ENCODE measurements at regions not wholly inside any gene's neighbourhood (a gene's known extent, or its start where the extent isn't known, plus 50 kb on each side); places are given as distances from the start of the nearest gene placed in this dataset.

DNA sequence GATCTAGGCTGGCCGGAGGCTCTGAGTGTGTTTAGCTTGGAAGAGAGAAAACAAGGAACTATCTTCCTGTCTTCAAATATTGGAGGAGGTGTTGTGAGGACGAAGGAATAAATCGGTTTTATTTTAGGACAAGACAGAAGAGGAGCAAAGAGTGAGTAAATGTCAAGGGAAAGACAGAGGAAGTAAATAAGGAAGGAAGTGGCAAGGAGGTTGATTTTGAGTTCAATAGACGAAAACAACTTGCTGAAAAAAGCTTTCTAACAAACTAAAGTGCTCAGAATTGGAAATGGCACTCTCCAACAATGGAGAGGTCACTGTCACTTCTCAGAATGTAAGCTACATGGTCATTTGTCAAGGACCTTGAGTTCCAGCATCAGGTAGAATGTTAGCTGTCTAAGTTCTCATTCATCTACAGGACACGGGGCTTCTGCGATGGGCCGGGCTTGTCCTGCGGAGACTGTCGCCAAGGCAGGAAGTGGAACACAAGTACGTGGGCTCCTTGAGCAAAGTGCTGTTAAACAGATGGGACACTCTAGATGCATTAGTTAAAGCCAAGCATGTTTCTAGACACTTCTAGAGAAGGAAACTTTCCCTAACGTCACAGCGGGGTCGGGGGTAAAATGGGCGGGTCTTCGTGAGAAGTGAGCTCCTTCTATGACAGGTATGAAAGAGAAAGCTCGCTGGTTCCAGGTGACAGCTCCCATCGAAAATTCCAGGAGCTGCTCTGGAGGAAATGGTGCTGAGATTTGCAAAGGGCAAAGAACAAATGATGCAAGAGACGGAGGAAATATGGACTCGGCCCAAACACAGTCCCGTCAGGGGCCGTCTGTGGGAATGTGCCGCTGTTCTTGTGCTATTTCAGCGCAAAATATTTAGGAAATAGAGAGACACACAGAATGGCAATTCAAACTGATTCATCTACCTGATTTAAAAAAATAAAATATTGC lies 103.9 kb upstream of the UBL3 start:
- Histone ChIP-seq H3K4me2 (peak overlapping the region; percentile 60 to 86 (median 78)), H3K9ac (peak overlapping the region in 5 of 11 experiments; percentile 15 to 45 (median 30); a peak in 6 of 22 replicates), H4K20me1 (no peaks in the 10 kb centered on the region), H3K27ac (peak overlapping the region in 8 of 11 experiments; percentile 6 to 67 (median 42); a peak in 15 of 22 replicates), H3K27me3 (no peaks in the 10 kb centered on the region), H3K9me3 (replicated peaks in 1 of 11) (peaks cover 0 to 13% (median 4%) of the 10 kb centered on the region in 11 experiments; a peak in 8 of 22 replicates), H3K36me3 (no peaks in the 10 kb centered on the region), H3K4me1 (peaks cover 27 to 85% (median 74%) of the 10 kb centered on the region in 10 experiments), H3K4me3 (peak overlapping the region in 8 of 10 experiments; percentile 1 to 42 (median 24); a peak in 9 of 20 replicates)
- TF ChIP-seq Cebpa-rat (IDR thresholded peaks at IDR 0.05), result no peak

DNA sequence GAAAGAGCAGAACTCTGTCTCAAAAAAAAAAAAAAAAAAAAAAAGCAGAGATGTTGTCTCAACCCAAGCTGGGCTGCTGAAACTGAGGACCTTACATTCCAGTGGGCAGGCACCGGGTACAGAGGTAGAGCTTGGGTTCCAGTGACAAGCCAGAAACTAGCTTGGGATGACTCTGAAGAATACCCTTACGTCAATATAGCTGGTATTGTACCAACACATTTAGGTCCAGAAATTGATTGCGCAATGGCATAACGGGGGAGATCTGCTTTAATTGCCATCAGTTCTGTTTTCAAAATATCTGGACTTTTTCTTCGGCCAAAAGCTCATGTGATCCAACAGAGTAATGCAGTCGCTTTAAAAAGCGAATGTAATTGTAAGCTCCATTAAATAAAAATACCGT lies 103.1 kb upstream of the UBL3 start:
- peak; percentile 55 to 99 (median 94); a peak in 20 of 22 replicates for TF ChIP-seq Cebpa-rat (IDR thresholded peaks at IDR 0.05)
- H3K4me3 ChIP-seq, result peak overlapping the region in 8 of 10 experiments; percentile 1 to 42 (median 24); a peak in 7 of 20 replicates
- H3K27ac ChIP-seq, result peak overlapping the region in 7 of 11 experiments; percentile 13 to 67 (median 44); a peak in 11 of 22 replicates

DNA sequence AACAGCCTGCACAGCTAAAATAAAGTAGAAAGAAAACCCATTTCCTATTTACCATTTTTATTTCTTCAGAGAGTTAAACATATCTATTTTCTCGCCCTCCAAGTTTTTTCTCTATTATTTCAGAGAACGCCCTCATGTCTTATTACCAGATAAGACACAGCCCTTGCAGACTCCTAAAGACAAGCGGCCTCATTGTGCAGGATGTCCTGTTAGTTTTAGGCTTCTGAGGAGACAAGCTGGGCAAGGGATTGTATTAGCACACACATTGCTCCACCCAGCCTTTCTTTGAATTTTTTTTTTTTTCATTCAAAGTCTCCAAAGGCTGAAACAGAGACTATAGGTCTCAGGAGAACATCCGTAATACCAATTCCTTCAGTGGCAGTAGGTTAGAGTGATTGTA lies 101.8 kb upstream of the UBL3 start:
- Histone ChIP-seq H4K20me1 (no peaks in the 10 kb centered on the region), H3K4me3 (no peak overlapping the region), H3K4me2 (peak overlapping the region in 4 of 11 experiments; percentile 24 to 77 (median 53); a peak in 2 of 22 replicates), H3K27me3 (no peaks in the 10 kb centered on the region), H3K27ac (no peak overlapping the region), H3K9ac (no peak overlapping the region), H3K9me3 (replicated peaks in 1 of 11) (peaks cover 0 to 13% (median 4%) of the 10 kb centered on the region in 11 experiments; a peak in 8 of 22 replicates), H3K36me3 (no peaks in the 10 kb centered on the region), H3K4me1 (peaks cover 27 to 82% (median 65%) of the 10 kb centered on the region in 10 experiments)
- TF ChIP-seq Cebpa-rat (IDR thresholded peaks at IDR 0.05), result no peak

More for the DNA sequence above, 103.1 kb upstream of the UBL3 start:
- peaks cover 27 to 88% (median 74%) of the 10 kb centered on the region in 10 experiments for H3K4me1 ChIP-seq
- peaks cover 0 to 13% (median 4%) of the 10 kb centered on the region in 11 experiments; a peak in 8 of 22 replicates for H3K9me3 ChIP-seq (replicated peaks in 1 of 11)
- no peaks in the 10 kb centered on the region for H3K36me3 ChIP-seq
- H3K4me2 ChIP-seq, result peak overlapping the region; percentile 60 to 86 (median 78)
- no peaks in the 10 kb centered on the region for H3K27me3 ChIP-seq
- H4K20me1 ChIP-seq, result no peaks in the 10 kb centered on the region
- H3K9ac ChIP-seq, result peak overlapping the region in 2 of 11 experiments; percentile 15 to 45; a peak in 3 of 22 replicates

DNA sequence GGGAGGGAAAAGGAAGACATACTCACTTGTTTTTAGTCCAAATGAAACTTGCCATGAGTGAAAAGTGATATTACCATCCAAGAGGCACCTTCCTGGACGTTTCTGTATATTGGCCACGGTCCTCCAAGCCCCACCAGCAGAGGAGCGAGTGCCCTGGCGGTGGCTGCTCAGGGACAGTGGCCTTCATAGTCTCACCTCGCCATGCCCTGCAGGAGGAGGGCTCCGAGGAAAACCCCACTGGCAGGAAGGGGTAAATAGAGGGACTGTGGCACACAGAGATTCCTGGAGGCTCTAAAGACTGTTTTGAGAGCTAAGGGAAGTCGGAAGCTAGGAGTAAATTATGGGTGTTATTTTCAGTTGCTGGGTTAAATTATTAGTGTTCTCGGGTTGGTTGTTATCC lies 98.4 kb upstream of the UBL3 start:
- peak overlapping the region in 5 of 11 experiments; percentile 12 to 64 (median 51); a peak in 6 of 22 replicates for H3K4me2 ChIP-seq

DNA sequence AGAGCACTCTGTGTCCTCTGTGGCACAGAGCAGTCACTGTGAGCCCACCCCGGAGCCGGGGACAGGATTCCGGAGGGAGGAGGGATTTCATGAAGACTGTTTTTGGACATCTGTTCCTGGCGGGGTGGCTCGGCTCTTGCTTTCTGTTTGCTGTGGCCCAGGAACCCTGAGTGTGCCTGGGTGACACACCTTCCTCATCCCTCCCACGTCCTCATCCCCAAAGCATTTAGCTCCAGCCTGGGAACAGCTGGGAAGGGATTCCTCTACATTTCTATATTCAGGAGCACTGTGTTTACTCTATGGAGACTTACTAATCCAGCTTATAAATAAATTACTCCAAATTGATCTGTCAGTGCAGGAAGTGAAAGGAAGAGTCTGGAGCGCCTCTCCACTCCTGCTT lies 97.8 kb upstream of the UBL3 start:
- Histone ChIP-seq H3K9me3 (replicated peaks in 1 of 11) (peaks cover 0 to 13% (median 4%) of the 10 kb centered on the region in 11 experiments; a peak in 8 of 22 replicates), H3K4me2 (no peak overlapping the region), H3K36me3 (no peaks in the 10 kb centered on the region), H3K27me3 (no peaks in the 10 kb centered on the region), H3K4me3 (no peak overlapping the region), H4K20me1 (no peaks in the 10 kb centered on the region), H3K9ac (no peak overlapping the region), H3K4me1 (peaks cover 4 to 42% (median 28%) of the 10 kb centered on the region in 10 experiments), H3K27ac (no peak overlapping the region)
- TF ChIP-seq Cebpa-rat (IDR thresholded peaks at IDR 0.05), result no peak

More for the DNA sequence above, 98.4 kb upstream of the UBL3 start:
- no peak for TF ChIP-seq Cebpa-rat (IDR thresholded peaks at IDR 0.05)
- no peak overlapping the region for H3K9ac ChIP-seq
- H4K20me1 ChIP-seq, result no peaks in the 10 kb centered on the region
- H3K36me3 ChIP-seq, result no peaks in the 10 kb centered on the region
- H3K9me3 ChIP-seq (replicated peaks in 1 of 11), result peaks cover 0 to 13% (median 4%) of the 10 kb centered on the region in 11 experiments; a peak in 8 of 22 replicates
- H3K27me3 ChIP-seq, result no peaks in the 10 kb centered on the region
- no peak overlapping the region for H3K4me3 ChIP-seq
- H3K27ac ChIP-seq, result no peak overlapping the region
- peaks cover 10 to 47% (median 34%) of the 10 kb centered on the region in 10 experiments for H3K4me1 ChIP-seq

DNA sequence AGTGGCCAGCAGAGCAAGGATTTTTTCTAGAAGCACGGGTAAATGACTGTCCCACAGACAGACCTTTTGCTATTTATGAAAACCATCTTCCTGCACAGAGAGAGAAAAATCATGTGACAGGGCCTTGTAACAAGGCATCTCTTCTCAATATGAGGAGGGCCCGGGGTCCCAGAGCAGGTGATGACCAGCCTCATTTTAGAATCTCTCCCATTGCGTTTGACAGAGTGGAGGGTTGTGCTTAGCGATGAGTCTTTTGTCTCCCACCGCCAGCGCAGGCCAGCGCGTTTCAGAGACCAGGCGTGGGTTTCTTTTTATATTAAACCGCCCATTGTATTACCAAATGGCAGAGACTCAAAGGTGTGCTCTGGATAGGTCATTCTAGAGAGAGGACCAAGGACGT lies 97.4 kb upstream of the UBL3 start:
- Histone ChIP-seq H3K4me2 (no peak overlapping the region), H4K20me1 (no peaks in the 10 kb centered on the region), H3K4me3 (no peak overlapping the region), H3K4me1 (peaks cover 0 to 38% (median 25%) of the 10 kb centered on the region in 10 experiments; a peak in 17 of 20 replicates), H3K9me3 (replicated peaks in 1 of 11) (peaks cover 0 to 13% (median 4%) of the 10 kb centered on the region in 11 experiments; a peak in 8 of 22 replicates), H3K27ac (no peak overlapping the region), H3K36me3 (no peaks in the 10 kb centered on the region), H3K27me3 (no peaks in the 10 kb centered on the region), H3K9ac (no peak overlapping the region)
- TF ChIP-seq Cebpa-rat (IDR thresholded peaks at IDR 0.05), result no peak

DNA sequence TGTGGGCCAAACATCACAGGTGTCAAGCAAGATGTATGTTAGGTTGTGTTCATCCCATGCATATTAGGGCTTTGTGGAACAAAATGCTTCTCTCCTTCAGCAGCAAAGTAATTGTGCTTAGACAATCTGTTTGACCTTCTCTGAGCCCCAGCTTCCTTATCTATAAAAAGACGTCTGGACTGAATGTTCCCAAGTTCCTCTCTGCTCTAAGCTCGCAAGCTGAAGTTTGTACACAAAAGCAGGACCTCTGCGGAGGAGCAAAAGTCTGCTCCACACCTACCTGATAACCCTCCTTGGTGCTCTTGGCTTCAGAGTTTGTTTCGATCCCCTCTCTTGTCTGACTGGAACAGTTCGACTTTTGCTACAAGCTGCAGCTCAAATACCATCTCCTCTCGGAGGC lies 95.7 kb upstream of the UBL3 start:
- H3K27me3 ChIP-seq, result no peaks in the 10 kb centered on the region
- no peak overlapping the region for H3K4me3 ChIP-seq
- H4K20me1 ChIP-seq, result no peaks in the 10 kb centered on the region
- H3K4me1 ChIP-seq, result peaks cover 0 to 22% (median 15%) of the 10 kb centered on the region in 10 experiments; a peak in 14 of 20 replicates
- H3K9me3 ChIP-seq (replicated peaks in 1 of 11), result peaks cover 0 to 3% (median 0%) of the 10 kb centered on the region in 11 experiments; a peak in 3 of 22 replicates
- H3K9ac ChIP-seq, result no peak overlapping the region
- H3K27ac ChIP-seq, result no peak overlapping the region
- no peaks in the 10 kb centered on the region for H3K36me3 ChIP-seq
- TF ChIP-seq Cebpa-rat (IDR thresholded peaks at IDR 0.05), result no peak
- H3K4me2 ChIP-seq, result no peak overlapping the region

DNA sequence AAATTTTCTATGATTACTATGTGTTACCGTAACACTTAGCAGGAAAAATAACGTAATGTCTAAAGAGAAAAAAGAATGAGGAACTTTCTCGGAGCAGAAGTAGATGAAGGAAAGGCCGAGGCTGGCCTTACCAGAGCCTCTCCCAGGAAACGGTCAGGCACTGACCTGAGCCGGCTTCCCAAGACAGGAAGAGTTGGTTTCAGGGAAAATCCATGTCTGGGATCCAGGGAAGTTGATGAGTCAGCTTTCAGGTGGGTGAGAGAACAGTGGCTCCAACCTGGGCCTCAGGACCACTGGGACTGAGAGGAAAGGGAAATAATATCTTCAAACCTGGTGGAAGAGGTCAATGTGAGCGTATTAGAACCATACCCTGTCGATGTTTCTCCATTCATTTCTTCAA lies 93.3 kb upstream of the UBL3 start:
- no peak overlapping the region for H3K27ac ChIP-seq
- no peaks in the 10 kb centered on the region for H4K20me1 ChIP-seq
- no peaks in the 10 kb centered on the region for H3K9me3 ChIP-seq (replicated peaks in 1 of 11)
- no peaks in the 10 kb centered on the region for H3K4me1 ChIP-seq
- H3K4me2 ChIP-seq, result no peak overlapping the region
- no peak overlapping the region for H3K9ac ChIP-seq
- no peak overlapping the region for H3K4me3 ChIP-seq
- H3K27me3 ChIP-seq, result no peaks in the 10 kb centered on the region
- no peak for TF ChIP-seq Cebpa-rat (IDR thresholded peaks at IDR 0.05)
- H3K36me3 ChIP-seq, result no peaks in the 10 kb centered on the region

DNA sequence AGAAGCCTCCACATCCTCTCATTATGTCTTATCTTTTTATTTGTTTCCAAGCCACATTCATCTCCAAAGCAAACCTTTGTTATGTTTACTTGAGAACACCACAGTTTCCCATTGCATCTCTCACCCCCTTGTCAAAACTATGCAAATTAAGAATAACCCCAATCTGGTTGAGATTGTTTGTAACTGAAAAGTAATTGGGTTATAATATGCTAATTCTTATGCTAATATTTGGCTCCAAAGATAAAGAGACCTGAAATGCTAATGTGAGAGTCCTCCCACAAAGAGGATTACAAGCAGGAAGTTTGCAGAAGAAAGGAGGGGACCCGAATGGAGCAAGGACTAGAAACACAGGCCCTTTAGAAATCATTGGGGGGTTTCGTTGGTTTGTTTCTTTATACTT lies 92.9 kb upstream of the UBL3 start:
- Histone ChIP-seq H3K36me3 (no peaks in the 10 kb centered on the region), H3K27ac (no peak overlapping the region), H3K9ac (no peak overlapping the region), H3K4me2 (no peak overlapping the region), H3K4me3 (no peak overlapping the region), H3K4me1 (peaks cover 0 to 2% (median 0%) of the 10 kb centered on the region in 10 experiments; a peak in 5 of 20 replicates), H3K27me3 (no peaks in the 10 kb centered on the region), H4K20me1 (no peaks in the 10 kb centered on the region), H3K9me3 (replicated peaks in 1 of 11) (no peaks in the 10 kb centered on the region)
- TF ChIP-seq Cebpa-rat (IDR thresholded peaks at IDR 0.05), result no peak

All from BLaER1 treated with 17β-estradiol and CSF1 and Interleukin-3, amounts not matched to agents 10 nM and 100 nM (cell line).